ENCODE measurements at regions not wholly inside any gene's neighbourhood (a gene's known extent, or its start where the extent isn't known, plus 50 kb on each side); places are given as distances from the start of the nearest gene placed in this dataset.

DNA sequence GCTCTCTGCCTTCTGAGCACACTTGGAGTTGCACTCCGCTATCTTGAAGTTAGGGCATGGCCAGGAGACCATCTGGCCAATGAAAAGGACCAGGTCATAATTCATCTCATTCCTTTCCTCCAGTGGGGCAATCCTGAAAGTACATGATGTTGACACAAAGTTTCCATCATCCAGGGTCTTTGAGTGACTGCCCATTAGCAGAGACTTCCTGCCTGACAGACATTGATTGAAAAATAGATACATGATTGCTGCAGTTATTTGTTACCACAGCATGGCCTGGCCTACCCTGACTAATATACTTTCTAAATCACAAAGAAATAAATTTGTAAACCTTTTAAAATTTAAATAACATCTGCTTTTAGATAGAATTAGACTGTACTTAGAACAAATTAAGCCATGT lies 50.0 kb upstream of the SCG2 start:
- Histone ChIP-seq H3K4me3 (ENCODE audit: insufficient read depth, low read depth, low read length) (no peak overlapping the region), H3K36me3 (replicated peaks; ENCODE audit: control insufficient read depth, insufficient read depth, low read length) (no peaks in the 10 kb centered on the region)
- no peak for DNase-seq

More for the DNA sequence above, 50.0 kb upstream of the SCG2 start:
- H3K27me3 ChIP-seq (ENCODE audit: control insufficient read depth, insufficient read depth, low read length), result no peaks in the 10 kb centered on the region
